K562 (cell line): ENCODE measurements at regions not wholly inside any gene's neighbourhood (a gene's known extent, or its start where the extent isn't known, plus 50 kb on each side); places are given as distances from the start of the nearest gene placed in this dataset.

Source experiments
- ATAC-seq: fragments of 200-7000 bp; cut with Tn5 transposase; 3 replicates; pipeline ENCODE4 v1.9.1; 2020; ENCODE audit warnings: moderate library complexity
- BruUV-seq: library from RNA; stranded (reverse); fragments of 400-500 nt; replicated peaks from 2 replicates; lab custom pipeline; 2021; lab: Mats Ljungman, UMichigan
- CTCF ChIA-PET: fragments of 300-600 bp; formaldehyde crosslinking; extraction: SDS; loops from one replicate; lab custom pipeline; 2021; ENCODE audit warnings: low intra/inter-chr PET ratio; lab: Yijun Ruan, JAX
- POLR2A ChIA-PET: fragments of 300-600, 350-650 bp; sonication (Branson Sonifier 250); formaldehyde crosslinking; extraction: SDS; loops from one replicate; lab custom pipeline; 2021; ENCODE audit warnings: antibody characterized with exemption, inconsistent platforms; lab: Yijun Ruan, JAX
- DNase-seq, 4 experiments: peaks; one replicate each; pipeline versions ENCODE4 v3.0.0 to v3.0.0-alpha.2; 2011 to 2018; ENCODE audit warnings: low spot score in 3 of 4, mixed read lengths in 3 of 4; ENCODE audit errors: extremely low read depth in 1 of 4
- FAIRE-seq: peaks from 2 replicates; lab custom pipeline; 2011; peaks lifted over from hg19 to GRCh38; lab: Jason Lieb, UNC
- H2AFZ ChIP-seq: 2 replicates; pipeline ENCODE4 v1.6.0; 2011; ENCODE audit warnings: low read depth, low read length, control low read depth, inconsistent platforms
- H3K27ac ChIP-seq: fragments of 200-600 bp; 3 replicates; pipeline ENCODE4 v1.8.0; 2011; ENCODE audit warnings: low read depth, mild to moderate bottlenecking, control low read depth, inconsistent platforms, low read length, moderate library complexity, mixed read lengths; ENCODE audit errors: extremely low read depth
- H3K27me3 ChIP-seq, 2 experiments: fragments of 300-600 bp in 1 of 2; 2 replicates in 1 of 2; 3 replicates in 1 of 2; pipeline versions ENCODE4 v1.6.0 to v1.8.0; 2011; ENCODE audit warnings: inconsistent platforms in 2 of 2, low read length in 2 of 2, mild to moderate bottlenecking in 1 of 2, mixed read lengths in 1 of 2, moderate library complexity in 1 of 2; ENCODE audit not compliant: control insufficient read depth in 2 of 2, insufficient read depth in 2 of 2
- H3K36me3 ChIP-seq: fragments of 300-600 bp; 3 replicates; pipeline ENCODE4 v1.8.0; 2011; ENCODE audit warnings: mild to moderate bottlenecking, low read length, inconsistent platforms; ENCODE audit not compliant: control insufficient read depth, insufficient read depth
- H3K4me1 ChIP-seq, 2 experiments: fragments of 200-600 bp in 1 of 2; replicated peaks in 1 of 2; 2 replicates in 1 of 2; 3 replicates in 1 of 2; pipeline versions ENCODE4 v1.5.1 to v1.8.0; 2011; ENCODE audit warnings: inconsistent platforms in 2 of 2, low read length in 2 of 2, mild to moderate bottlenecking in 1 of 2, mixed read lengths in 1 of 2, moderate library complexity in 1 of 2; ENCODE audit not compliant: control insufficient read depth in 2 of 2, insufficient read depth in 2 of 2
- H3K4me2 ChIP-seq: 2 replicates; pipeline ENCODE4 v1.6.1; 2011; ENCODE audit warnings: low read length, control low read depth, inconsistent platforms, mixed read lengths; ENCODE audit not compliant: insufficient read depth
- H3K4me3 ChIP-seq: fragments of 200-600 bp; sonication (generic), shearing (Covaris generic); 2 replicates; pipeline ENCODE4 v1.5.1; 2016; ENCODE audit warnings: control low read depth, inconsistent platforms
- H3K79me2 ChIP-seq: fragments of 200-600 bp; 3 replicates; pipeline ENCODE4 v1.8.0; 2011; ENCODE audit warnings: low read length, inconsistent platforms; ENCODE audit not compliant: control insufficient read depth, insufficient read depth
- H3K9ac ChIP-seq, 2 experiments: 2 replicates each; pipeline versions ENCODE4 v1.6.0 to v1.6.1; 2011; ENCODE audit warnings: low read depth in 2 of 2, low read length in 2 of 2, control low read depth in 1 of 2, inconsistent platforms in 1 of 2, mild to moderate bottlenecking in 1 of 2, mixed read lengths in 1 of 2; ENCODE audit not compliant: insufficient read depth in 1 of 2
- H3K9me1 ChIP-seq: one replicate; pipeline ENCODE4 v1.6.0; 2011; ENCODE audit warnings: inconsistent platforms, mild to moderate bottlenecking, low read length, moderate library complexity; ENCODE audit not compliant: control insufficient read depth, insufficient read depth
- H3K9me3 ChIP-seq: replicated peaks from 2 replicates; pipeline ENCODE4 v1.5.1; 2011; ENCODE audit warnings: low read depth, low read length, inconsistent platforms; ENCODE audit not compliant: control insufficient read depth, insufficient read depth
- H4K20me1 ChIP-seq: replicated peaks from 2 replicates; pipeline ENCODE4 v1.6.1; 2011; ENCODE audit warnings: low read length, inconsistent platforms, mixed read lengths; ENCODE audit not compliant: control insufficient read depth, insufficient read depth
- ARHGAP35 ChIP-seq: fragments of 450-650 bp; IDR thresholded peaks from 2 replicates; pipeline ENCODE4 v1.6.1; 2018; ENCODE audit not compliant: partially characterized antibody
- ARID1B ChIP-seq: fragments of 450-650 bp; IDR thresholded peaks from 2 replicates; pipeline ENCODE4 v1.6.1; 2016; ENCODE audit warnings: antibody characterized with exemption, mild to moderate bottlenecking, inconsistent platforms
- ATF7 ChIP-seq: fragments of 450-650 bp; IDR thresholded peaks from 2 replicates; pipeline ENCODE4 v1.7.1; 2014; ENCODE audit warnings: mild to moderate bottlenecking, moderate library complexity
- CEBPB ChIP-seq: fragments of 450-650 bp; IDR thresholded peaks from 2 replicates; pipeline ENCODE4 v1.6.1; 2016; ENCODE audit warnings: missing genetic modification characterization, missing compliant biosample characterization
- CREBBP ChIP-seq: IDR thresholded peaks from one replicate; pipeline ENCODE4 v1.6.1; 2012; ENCODE audit warnings: low read depth, mild to moderate bottlenecking, control low read depth, inconsistent platforms, low read length
- ELK1 ChIP-seq: sonication (generic); formaldehyde crosslinking; IDR thresholded peaks from 2 replicates; pipeline ENCODE4 v1.8.1; 2022; ENCODE audit warnings: missing genetic modification reagents
- IFI16 ChIP-seq: fragments of 250-450 bp; sonication (Bioruptor Pico); IDR thresholded peaks from 2 replicates; pipeline ENCODE4 v2.1.2; 2022; ENCODE audit warnings: mild to moderate bottlenecking, inconsistent platforms
- NEUROD1 ChIP-seq: fragments of 150-350 bp; IDR thresholded peaks from 2 replicates; pipeline ENCODE4 v1.6.1; 2014; ENCODE audit warnings: borderline replicate concordance, low read length, low read depth; ENCODE audit not compliant: partially characterized antibody
- RHOXF2B ChIP-seq: fragments of 250-450 bp; sonication (Bioruptor Pico); conservative IDR thresholded peaks from 2 replicates; pipeline ENCODE4 v1.5.1; 2021
- TCF7L2 ChIP-seq: fragments of 150-350 bp; IDR thresholded peaks from 2 replicates; pipeline ENCODE4 v1.6.1; 2016; ENCODE audit warnings: low read depth, mild to moderate bottlenecking, low read length, moderate library complexity
- ZNF324 ChIP-seq: fragments of 250-450 bp; sonication (Bioruptor Pico); IDR thresholded peaks from 2 replicates; pipeline ENCODE4 v1.4.0; 2020; ENCODE audit warnings: mild to moderate bottlenecking
- ZZZ3 ChIP-seq: fragments of 450-650 bp; IDR thresholded peaks from 2 replicates; pipeline ENCODE4 v1.6.1; 2016; ENCODE audit warnings: antibody characterized with exemption, mild to moderate bottlenecking, moderate library complexity
- WGBS: fragments of 100-300 bp; shearing (Covaris generic); methylation state at CpG from one replicate; pipeline ENCODE4 v1.1.6; 2016; ENCODE audit warnings: low coverage, mixed read lengths; ENCODE audit not compliant: insufficient coverage; ENCODE audit errors: missing lambda C conversion rate; 5-methylcytosine and 5-hydroxymethylcytosine counted together
- in situ Hi-C: fragments of 300-500 bp; cut with MboI; formaldehyde crosslinking; loops from 4 replicates; pipeline ENCODE4 v1.15.0; 2018; ENCODE audit warnings: inconsistent platforms, mixed read lengths
- intact Hi-C: fragments of 100-400 bp; cut with micrococcal nuclease; formaldehyde crosslinking; loops from 2 replicates; pipeline ENCODE4 v1.14.2; 2022

- TF ChIP-seq ARID1B (peak; percentile 82), ATF7 (no peak)
- TF ChIP-seq, all 486 proteins: peak for 20
These were observed 121.7 kb upstream of the RAD23B start (continued) for GRCh38 chr9:107161338-107161737.

GRCh38 chr9:107163370-107163769 is 119.7 kb upstream of the RAD23B start:
- H3K36me3 ChIP-seq = no peaks in the 10 kb centered on the region
- TF ChIP-seq ARHGAP35 (no peak), TCF7L2 (no peak), CREBBP (no peak), ZNF324 (CRISPR knock-in tag) (no peak), NEUROD1 (no peak), RHOXF2B (CRISPR knock-in tag) (no peak), ELK1 (CRISPR knock-in tag) (no peak), ZZZ3 (no peak), IFI16 (CRISPR knock-in tag) (no peak), CEBPB (tag) (no peak)
- intact Hi-C loops = no loop called here
- H4K20me1 ChIP-seq = no peaks in the 10 kb centered on the region
- no TSS peak for BruUV-seq
- H3K4me1 ChIP-seq = no peaks in the 10 kb centered on the region
- no peaks in the 10 kb centered on the region for H3K9me3 ChIP-seq
- ChIA-PET POLR2A (interaction anchor here (0.6 kb wide), 1 partner anchor 234 kb away, joined by 3 read pairs; no protein-coding TSS in a partner anchor), CTCF (no interaction called here)
- H2AFZ ChIP-seq = no peak overlapping the region
- H3K4me2 ChIP-seq = no peak overlapping the region
- no peak overlapping the region for H3K9ac ChIP-seq
- DNase-seq (no peak), FAIRE-seq (no peak), ATAC-seq (no peak)
- no peak overlapping the region for H3K27ac ChIP-seq
- H3K79me2 ChIP-seq = no peaks in the 10 kb centered on the region
- no peak overlapping the region for H3K4me3 ChIP-seq
- in situ Hi-C loops = loop anchor here (25.0 kb wide), 1 partner anchor 1276 kb away; no protein-coding TSS in a partner anchor
- no peaks in the 10 kb centered on the region for H3K9me1 ChIP-seq
- H3K27me3 ChIP-seq = no peaks in the 10 kb centered on the region
- 0% methylated on average over 1 of the region's 1 CpG for WGBS
